ENCODE measurements at regions not wholly inside any gene's neighbourhood (a gene's known extent, or its start where the extent isn't known, plus 50 kb on each side); places are given as distances from the start of the nearest gene placed in this dataset.

- DNase-seq (ENCODE audit: low read depth, low spot score) (no peak), ATAC-seq (no peak)
- intact Hi-C loops (cut with micrococcal nuclease; ENCODE audit: unreplicated experiment): no loop called here
- POLR2A ChIA-PET: no interaction called here
- no peak for TF ChIP-seq POLR2AphosphoS5 (IDR thresholded peaks at IDR 0.05; ENCODE audit: low read depth, low read length)
- TF ChIP-seq TCF7L2 (IDR thresholded peaks at IDR 0.05; ENCODE audit: low read depth, low read length): no peak
- no peak for TF ChIP-seq CTCF (IDR thresholded peaks at IDR 0.05)
- no peak for TF ChIP-seq REST (IDR thresholded peaks at IDR 0.05; ENCODE audit: insufficient read depth in 1 of 2, low read depth in 2 of 2, low read length in 1 of 2)
- TF ChIP-seq SIN3A (IDR thresholded peaks at IDR 0.05; ENCODE audit: borderline replicate concordance, insufficient read depth, low read depth, low read length): no peak
- Histone ChIP-seq H3K4me1 (ENCODE audit: control insufficient read depth, insufficient read depth, low read length) (no peaks in the 10 kb centered on the region), H3K36me3 (ENCODE audit: control insufficient read depth, insufficient read depth, low read length) (no peaks in the 10 kb centered on the region), H3K4me3 (ENCODE audit: low read depth in 2 of 2, low read length in 2 of 2) (no peak overlapping the region), H3K27me3 (ENCODE audit: control insufficient read depth, insufficient read depth, low read length) (no peaks in the 10 kb centered on the region), H3K9me3 (ENCODE audit: control insufficient read depth, insufficient read depth, low read depth, low read length) (no peaks in the 10 kb centered on the region), H3K27ac (ENCODE audit: low read length) (no peak overlapping the region)
- in situ Hi-C loops (cut with HindIII; ENCODE audit: low pct_unique_long_range_greater_than_20kb, low sequenced_read_pairs): no loop called here
- CTCF ChIA-PET: no interaction called here
- BruUV-seq (replicated peaks): no TSS peak
Observed at GRCh38 chr13:67437244-67437643, 207.1 kb upstream of the PCDH9 start.

GRCh38 chr13:67421475-67421874 lies 191.3 kb upstream of the PCDH9 start:
- no peak overlapping the region for H3K27ac ChIP-seq (ENCODE audit: low read length)
- no peaks in the 10 kb centered on the region for H3K36me3 ChIP-seq (ENCODE audit: control insufficient read depth, insufficient read depth, low read length)
- no peaks in the 10 kb centered on the region for H3K9me3 ChIP-seq (ENCODE audit: control insufficient read depth, insufficient read depth, low read depth, low read length)
- no peaks in the 10 kb centered on the region for H3K27me3 ChIP-seq (ENCODE audit: control insufficient read depth, insufficient read depth, low read length)
- BruUV-seq (replicated peaks): no TSS peak
- DNase-seq (ENCODE audit: low read depth, low spot score) (no peak), ATAC-seq (no peak)
- ChIA-PET POLR2A (no interaction called here), CTCF (no interaction called here)
- intact Hi-C loops (cut with micrococcal nuclease; ENCODE audit: unreplicated experiment) (no loop called here), in situ Hi-C loops (cut with HindIII; ENCODE audit: low pct_unique_long_range_greater_than_20kb, low sequenced_read_pairs) (no loop called here)
- no peak for TF ChIP-seq REST (IDR thresholded peaks at IDR 0.05; ENCODE audit: insufficient read depth in 1 of 2, low read depth in 2 of 2, low read length in 1 of 2)
- TF ChIP-seq SIN3A (IDR thresholded peaks at IDR 0.05; ENCODE audit: borderline replicate concordance, insufficient read depth, low read depth, low read length): no peak
- TF ChIP-seq TCF7L2 (IDR thresholded peaks at IDR 0.05; ENCODE audit: low read depth, low read length): no peak
- no peak for TF ChIP-seq POLR2AphosphoS5 (IDR thresholded peaks at IDR 0.05; ENCODE audit: low read depth, low read length)
- TF ChIP-seq CTCF (IDR thresholded peaks at IDR 0.05): no peak
- H3K4me1 ChIP-seq (ENCODE audit: control insufficient read depth, insufficient read depth, low read length): no peaks in the 10 kb centered on the region
- no peak overlapping the region for H3K4me3 ChIP-seq (ENCODE audit: low read depth in 2 of 2, low read length in 2 of 2)
